NT2/D1 (cell line): ENCODE measurements at regions not wholly inside any gene's neighbourhood (a gene's known extent, or its start where the extent isn't known, plus 50 kb on each side); places are given as distances from the start of the nearest gene placed in this dataset.

Experiments
- YY1 ChIP-seq: IDR thresholded peaks from 2 replicates; pipeline ENCODE4 v1.6.1; 2011; ENCODE audit not compliant: insufficient read length, insufficient read depth
- ZNF274 ChIP-seq: IDR thresholded peaks from 2 replicates; pipeline ENCODE4 v1.6.1; 2011; ENCODE audit warnings: mild to moderate bottlenecking, low read depth, low read length

- TF ChIP-seq YY1 (no peak), ZNF274 (no peak)
These were observed 321.4 kb downstream of the FAT3 start for GRCh38 chr11:92545906-92546471.
